ENCODE measurements at regions not wholly inside any gene's neighbourhood (a gene's known extent, or its start where the extent isn't known, plus 50 kb on each side); places are given as distances from the start of the nearest gene placed in this dataset.
"Not testable (repeated sequence)": the region's sequence is repeated elsewhere in the genome, so short reads cannot be mapped to it uniquely, and the experiment has no call there.

GRCh38 chr13:78121459-78122348, 203.1 kb upstream of the EDNRB start:
- intact Hi-C loops (cut with DNase I; ENCODE audit: low total_unique reads), result loop anchor here (5.0 kb wide), 1 partner anchor 339 kb away; no protein-coding TSS in a partner anchor

DNA sequence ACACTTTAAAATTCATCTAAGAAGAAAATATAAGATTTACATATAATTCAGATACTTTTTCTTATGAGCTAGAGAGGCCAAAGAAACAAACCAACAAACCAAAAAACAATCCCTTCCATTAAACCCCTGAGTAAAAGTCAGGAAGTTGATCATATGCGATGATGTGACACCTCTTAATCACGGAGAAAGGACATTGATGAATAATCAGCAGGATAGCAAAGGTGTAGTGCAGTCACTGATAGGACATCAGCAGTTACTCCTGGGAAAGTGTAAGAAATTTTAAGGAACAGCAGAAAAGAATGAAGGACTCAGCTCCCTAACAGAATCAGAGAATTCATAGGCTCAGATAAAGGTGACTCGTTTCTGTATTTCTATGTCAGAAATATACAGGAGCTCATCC, 202.4 kb upstream of the EDNRB start:
- H3K4me3 ChIP-seq, result no peak overlapping the region

More at GRCh38 chr13:78121459-78122348, 203.1 kb upstream of the EDNRB start:
- DNase-seq, result peak; percentile 56
- Histone ChIP-seq H3K27me3 (no peaks in the 10 kb centered on the region), H3K36me3 (ENCODE audit: low read depth, missing control alignments) (no peaks in the 10 kb centered on the region), H3K9me3 (no peaks in the 10 kb centered on the region), H3K27ac (no peak overlapping the region), H3K4me3 (no peak overlapping the region), H3K4me1 (no peaks in the 10 kb centered on the region)
- WGBS, 2 donors, result 33 to 35% methylated on average over 13 of the region's 13 CpGs
- TF ChIP-seq, protein P1, sequence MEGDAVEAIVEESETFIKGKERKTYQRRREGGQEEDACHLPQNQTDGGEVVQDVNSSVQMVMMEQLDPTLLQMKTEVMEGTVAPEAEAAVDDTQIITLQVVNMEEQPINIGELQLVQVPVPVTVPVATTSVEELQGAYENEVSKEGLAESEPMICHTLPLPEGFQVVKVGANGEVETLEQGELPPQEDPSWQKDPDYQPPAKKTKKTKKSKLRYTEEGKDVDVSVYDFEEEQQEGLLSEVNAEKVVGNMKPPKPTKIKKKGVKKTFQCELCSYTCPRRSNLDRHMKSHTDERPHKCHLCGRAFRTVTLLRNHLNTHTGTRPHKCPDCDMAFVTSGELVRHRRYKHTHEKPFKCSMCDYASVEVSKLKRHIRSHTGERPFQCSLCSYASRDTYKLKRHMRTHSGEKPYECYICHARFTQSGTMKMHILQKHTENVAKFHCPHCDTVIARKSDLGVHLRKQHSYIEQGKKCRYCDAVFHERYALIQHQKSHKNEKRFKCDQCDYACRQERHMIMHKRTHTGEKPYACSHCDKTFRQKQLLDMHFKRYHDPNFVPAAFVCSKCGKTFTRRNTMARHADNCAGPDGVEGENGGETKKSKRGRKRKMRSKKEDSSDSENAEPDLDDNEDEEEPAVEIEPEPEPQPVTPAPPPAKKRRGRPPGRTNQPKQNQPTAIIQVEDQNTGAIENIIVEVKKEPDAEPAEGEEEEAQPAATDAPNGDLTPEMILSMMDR (IDR thresholded peaks at IDR 0.05), result peak; percentile 84 to 96 (median 94)
- no peak for TF ChIP-seq POLR2A (IDR thresholded peaks at IDR 0.05)

GRCh38 chr13:78120144-78120543, 201.5 kb upstream of the EDNRB start:
- H3K36me3 ChIP-seq (ENCODE audit: low read depth, missing control alignments); H3K27me3 ChIP-seq; DNase-seq; H3K4me1 ChIP-seq; H3K27ac ChIP-seq; H3K9me3 ChIP-seq; H3K4me3 ChIP-seq: not testable (repeated sequence)
- 84 to 87% methylated on average over 1 of the region's 1 CpG for WGBS, 2 donors
- intact Hi-C loops (cut with DNase I; ENCODE audit: low total_unique reads), result loop anchor here (5.0 kb wide), 1 partner anchor 338 kb away; no protein-coding TSS in a partner anchor

More for the DNA sequence above, 202.4 kb upstream of the EDNRB start:
- no peaks in the 10 kb centered on the region for H3K36me3 ChIP-seq (ENCODE audit: low read depth, missing control alignments)
- no peaks in the 10 kb centered on the region for H3K9me3 ChIP-seq
- no peak overlapping the region for H3K27ac ChIP-seq
- TF ChIP-seq, protein P1 (IDR thresholded peaks at IDR 0.05), result no peak
- no peak for TF ChIP-seq POLR2A (IDR thresholded peaks at IDR 0.05)
- WGBS, 2 donors, result 34 to 36% methylated on average over 3 of the region's 3 CpGs
- no peaks in the 10 kb centered on the region for H3K27me3 ChIP-seq
- DNase-seq, result no peak
- no peaks in the 10 kb centered on the region for H3K4me1 ChIP-seq
- intact Hi-C loops (cut with DNase I; ENCODE audit: low total_unique reads), result loop anchor here (5.0 kb wide), 1 partner anchor 339 kb away; no protein-coding TSS in a partner anchor

DNA sequence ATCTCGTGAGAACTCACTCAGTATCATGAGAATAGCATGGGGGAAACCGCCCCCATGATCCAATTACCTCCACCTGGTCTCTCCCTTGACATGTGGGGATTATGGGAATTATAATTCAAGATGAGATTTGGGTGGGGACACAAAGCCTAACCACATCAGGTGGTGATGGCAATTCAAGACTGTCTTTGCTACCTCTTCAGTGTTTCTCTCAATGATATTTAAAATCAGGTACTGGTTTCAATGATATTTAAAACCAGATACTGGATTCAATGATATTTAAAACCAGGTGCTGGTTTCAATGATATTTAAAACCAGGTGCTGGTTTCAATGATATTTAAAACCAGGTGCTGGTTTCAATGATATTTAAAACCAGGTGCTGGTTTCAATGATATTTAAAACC, 198.4 kb upstream of the EDNRB start:
- H3K27ac ChIP-seq; H3K4me3 ChIP-seq; H3K27me3 ChIP-seq; H3K36me3 ChIP-seq (ENCODE audit: low read depth, missing control alignments); H3K9me3 ChIP-seq; intact Hi-C loops (cut with DNase I; ENCODE audit: low total_unique reads); DNase-seq; H3K4me1 ChIP-seq: not testable (repeated sequence)
- WGBS, 2 donors, result 84 to 91% methylated on average over 2 of the region's 2 CpGs

- intact Hi-C loops (cut with DNase I; ENCODE audit: low total_unique reads), result no loop called here
- H3K27ac ChIP-seq, result no peak overlapping the region
- no peaks in the 10 kb centered on the region for H3K27me3 ChIP-seq
- H3K4me3 ChIP-seq, result no peak overlapping the region
- TF ChIP-seq, protein P1 (IDR thresholded peaks at IDR 0.05), result no peak
- no peak for TF ChIP-seq POLR2A (IDR thresholded peaks at IDR 0.05)
- no peaks in the 10 kb centered on the region for H3K9me3 ChIP-seq
- no peaks in the 10 kb centered on the region for H3K36me3 ChIP-seq (ENCODE audit: low read depth, missing control alignments)
- no peak for DNase-seq
- no peaks in the 10 kb centered on the region for H3K4me1 ChIP-seq
Observed at GRCh38 chr13:78105656-78106055, 187.0 kb upstream of the EDNRB start.
